ENCODE measurements at regions not wholly inside any gene's neighbourhood (a gene's known extent, or its start where the extent isn't known, plus 50 kb on each side); places are given as distances from the start of the nearest gene placed in this dataset.

- DNase-seq (ENCODE audit: low read depth): no peak
- H3K4me3 ChIP-seq (ENCODE audit: control insufficient read depth, low read depth, low read length): no peak overlapping the region
- no peak for TF ChIP-seq CTCF (conservative IDR thresholded peaks at IDR 0.05; ENCODE audit: control insufficient read depth, insufficient read depth, low read depth, low read length)
Observed at GRCh38 chr2:60678551-60678950, 77.5 kb upstream of the PAPOLG start.

GRCh38 chr2:60679036-60679780 lies 76.9 kb upstream of the PAPOLG start:
- no peak for TF ChIP-seq CTCF (conservative IDR thresholded peaks at IDR 0.05; ENCODE audit: control insufficient read depth, insufficient read depth, low read depth, low read length)
- DNase-seq (ENCODE audit: low read depth): no peak
- no peak overlapping the region for H3K4me3 ChIP-seq (ENCODE audit: control insufficient read depth, low read depth, low read length)

DNA sequence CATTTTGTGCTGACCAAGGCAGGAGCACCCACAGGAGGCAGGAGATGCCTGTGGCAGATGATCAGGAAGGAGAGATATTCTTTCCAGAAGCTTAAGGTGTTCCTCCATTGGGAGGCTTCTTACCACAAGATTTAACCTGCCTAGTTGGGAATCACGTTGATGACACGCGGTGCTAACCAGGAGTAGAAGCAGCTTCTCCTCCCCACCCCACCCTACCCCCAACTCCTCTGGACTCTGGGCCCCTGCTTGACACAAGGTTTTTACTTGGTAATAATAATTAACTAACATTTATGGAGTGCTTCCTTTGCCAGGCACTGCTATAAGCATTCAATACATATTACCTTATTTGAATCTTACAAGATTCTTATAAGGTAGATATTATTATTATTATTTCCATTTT lies 62.5 kb upstream of the PAPOLG start:
- no peak overlapping the region for H3K4me3 ChIP-seq (ENCODE audit: control insufficient read depth, low read depth, low read length)
- DNase-seq (ENCODE audit: low read depth): no peak
- TF ChIP-seq CTCF (conservative IDR thresholded peaks at IDR 0.05; ENCODE audit: control insufficient read depth, insufficient read depth, low read depth, low read length): no peak

- no peak for DNase-seq (ENCODE audit: low read depth)
- no peak for TF ChIP-seq CTCF (conservative IDR thresholded peaks at IDR 0.05; ENCODE audit: control insufficient read depth, insufficient read depth, low read depth, low read length)
- H3K4me3 ChIP-seq (ENCODE audit: control insufficient read depth, low read depth, low read length): no peak overlapping the region
Observed at GRCh38 chr2:60695793-60696192, 60.3 kb upstream of the PAPOLG start.

- no peak for DNase-seq (ENCODE audit: low read depth)
- no peak overlapping the region for H3K4me3 ChIP-seq (ENCODE audit: control insufficient read depth, low read depth, low read length)
- no peak for TF ChIP-seq CTCF (conservative IDR thresholded peaks at IDR 0.05; ENCODE audit: control insufficient read depth, insufficient read depth, low read depth, low read length)
Observed at GRCh38 chr2:60699617-60700016, 56.5 kb upstream of the PAPOLG start.

DNA sequence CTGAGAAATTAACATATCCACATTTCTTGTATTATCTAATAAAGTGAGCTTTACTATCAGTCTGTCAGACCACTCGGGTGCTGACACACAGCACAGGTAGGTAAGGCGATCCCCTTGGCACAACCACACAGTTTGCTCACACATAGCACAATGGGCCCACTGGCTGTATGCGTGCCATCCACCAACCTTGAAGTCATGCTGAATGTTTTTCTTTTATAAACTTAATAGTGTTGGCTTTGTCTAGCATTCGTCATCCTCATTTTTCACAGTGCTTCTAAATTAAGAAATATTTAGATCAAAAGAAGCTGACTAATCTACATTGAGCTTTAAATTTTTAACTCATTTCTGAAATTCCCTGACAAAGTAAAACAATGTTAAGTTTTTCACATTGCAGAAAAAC lies 50.0 kb upstream of the PAPOLG start:
- no peak for TF ChIP-seq CTCF (conservative IDR thresholded peaks at IDR 0.05; ENCODE audit: control insufficient read depth, insufficient read depth, low read depth, low read length)
- DNase-seq (ENCODE audit: low read depth): no peak
- no peak overlapping the region for H3K4me3 ChIP-seq (ENCODE audit: control insufficient read depth, low read depth, low read length)
